Right renal pelvis (tissue), 4 donors: ENCODE measurements at regions not wholly inside any gene's neighbourhood (a gene's known extent, or its start where the extent isn't known, plus 50 kb on each side); places are given as distances from the start of the nearest gene placed in this dataset.

Experiments used
- DNase-seq, 4 donors: peaks; one replicate each; pipeline ENCODE4 v3.0.0-alpha.2; 2013; ENCODE audit warnings: low read depth in 4 of 4, low spot score in 3 of 4, missing footprints in 1 of 4

- no peak for DNase-seq
Observed at GRCh38 chr2:12265646-12266045, 451.1 kb upstream of the TRIB2 start.

- DNase-seq = no peak
Observed at GRCh38 chr2:12267042-12267441, 449.7 kb upstream of the TRIB2 start.

GRCh38 chr2:12269041-12269972, 447.4 kb upstream of the TRIB2 start:
- DNase-seq = no peak

- no peak for DNase-seq
Observed at GRCh38 chr2:12270876-12271588, 445.7 kb upstream of the TRIB2 start.

GRCh38 chr2:12271589-12271984, 445.1 kb upstream of the TRIB2 start:
- no peak for DNase-seq

- no peak for DNase-seq
Observed at GRCh38 chr2:12273111-12273510, 443.6 kb upstream of the TRIB2 start.

- DNase-seq = no peak
Observed at GRCh38 chr2:12274591-12274990, 442.1 kb upstream of the TRIB2 start.

- DNase-seq = no peak
Observed at GRCh38 chr2:12277241-12278034, 439.3 kb upstream of the TRIB2 start.

GRCh38 chr2:12278217-12278750, 438.5 kb upstream of the TRIB2 start:
- no peak for DNase-seq

- DNase-seq = no peak
Observed at GRCh38 chr2:12282780-12283695, 433.7 kb upstream of the TRIB2 start.

- DNase-seq = no peak
Observed at GRCh38 chr2:12284037-12284436, 432.7 kb upstream of the TRIB2 start.

- DNase-seq = no peak
Observed at GRCh38 chr2:12284487-12284886, 432.2 kb upstream of the TRIB2 start.

- no peak for DNase-seq
Observed at GRCh38 chr2:12286347-12286746, 430.4 kb upstream of the TRIB2 start.

GRCh38 chr2:12287220-12287751, 429.4 kb upstream of the TRIB2 start:
- no peak for DNase-seq

GRCh38 chr2:12288048-12288447, 428.7 kb upstream of the TRIB2 start:
- DNase-seq = no peak

GRCh38 chr2:12289120-12289802, 427.5 kb upstream of the TRIB2 start:
- no peak for DNase-seq

- DNase-seq = no peak
Observed at GRCh38 chr2:12291303-12291702, 425.4 kb upstream of the TRIB2 start.

- DNase-seq = no peak
Observed at GRCh38 chr2:12293874-12294273, 422.9 kb upstream of the TRIB2 start.
